ENCODE measurements at regions not wholly inside any gene's neighbourhood (a gene's known extent, or its start where the extent isn't known, plus 50 kb on each side); places are given as distances from the start of the nearest gene placed in this dataset.

GRCh38 chr5:19044311-19044710 is 943.7 kb downstream of the CDH18 start:
- no peaks in the 10 kb centered on the region for H3K27me3 ChIP-seq (ENCODE audit: insufficient read depth)
- Mint-ChIP-seq H3K4me3 (no peak overlapping the region), H3K27me3 (ENCODE audit: insufficient read depth, low read depth, poor library complexity) (no peaks in the 10 kb centered on the region), H3K4me1 (peaks cover 6% of the 10 kb centered on the region), H3K9me3 (no peaks in the 10 kb centered on the region; the same call in 2 of the 3 replicates), H3K27ac (no peak overlapping the region), H3K36me3 (ENCODE audit: low read depth) (0 out of 3 replicates have a peak, but pooled peaks cover 6% of the 10 kb centered on the region)
- peaks cover 4% of the 10 kb centered on the region; the same call in 1 of the 2 replicates for H3K4me1 ChIP-seq (ENCODE audit: insufficient read depth)
- H2AFZ ChIP-seq = peak overlapping the region; percentile 90
- no peak overlapping the region for H3K4me2 ChIP-seq
- H3K4me3 ChIP-seq = no peak overlapping the region
- DNase-seq (ENCODE audit: low spot score) (no peak), ATAC-seq (no peak; the same call in 2 of the 3 replicates)
- no peaks in the 10 kb centered on the region for H3F3A ChIP-seq (replicated peaks; ENCODE audit: low read depth)
- no peaks in the 10 kb centered on the region; the same call in 1 of the 2 replicates for H3K36me3 ChIP-seq (ENCODE audit: insufficient read depth)
- peaks cover 7% of the 10 kb centered on the region for H3K9me2 ChIP-seq (ENCODE audit: insufficient read depth)
- no peaks in the 10 kb centered on the region for H3K79me2 ChIP-seq (replicated peaks; ENCODE audit: insufficient read depth)
- no peak overlapping the region for H3K27ac ChIP-seq (ENCODE audit: low read depth)
- TF ChIP-seq, protein P1, sequence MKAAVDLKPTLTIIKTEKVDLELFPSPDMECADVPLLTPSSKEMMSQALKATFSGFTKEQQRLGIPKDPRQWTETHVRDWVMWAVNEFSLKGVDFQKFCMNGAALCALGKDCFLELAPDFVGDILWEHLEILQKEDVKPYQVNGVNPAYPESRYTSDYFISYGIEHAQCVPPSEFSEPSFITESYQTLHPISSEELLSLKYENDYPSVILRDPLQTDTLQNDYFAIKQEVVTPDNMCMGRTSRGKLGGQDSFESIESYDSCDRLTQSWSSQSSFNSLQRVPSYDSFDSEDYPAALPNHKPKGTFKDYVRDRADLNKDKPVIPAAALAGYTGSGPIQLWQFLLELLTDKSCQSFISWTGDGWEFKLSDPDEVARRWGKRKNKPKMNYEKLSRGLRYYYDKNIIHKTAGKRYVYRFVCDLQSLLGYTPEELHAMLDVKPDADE (IDR thresholded peaks at IDR 0.05) = no peak
- TF ChIP-seq STAT1 (IDR thresholded peaks at IDR 0.05; ENCODE audit: unreplicated experiment) (no peak), NANOG (IDR thresholded peaks at IDR 0.05; ENCODE audit: borderline replicate concordance) (no peak), POLR2AphosphoS5 (IDR thresholded peaks at IDR 0.05; ENCODE audit: low read depth) (no peak), ZNF114 (CRISPR knock-in tag; IDR thresholded peaks at IDR 0.05) (no peak), CREB1 (CRISPR knock-in tag; IDR thresholded peaks at IDR 0.05; ENCODE audit: low read depth) (no peak), ZNF462 (CRISPR knock-in tag; IDR thresholded peaks at IDR 0.05) (no peak), EZH2phosphoT487 (IDR thresholded peaks at IDR 0.05; ENCODE audit: unreplicated experiment) (no peak), JUNB (IDR thresholded peaks at IDR 0.05; ENCODE audit: unreplicated experiment) (no peak), EZH2 (IDR thresholded peaks at IDR 0.05; ENCODE audit: low read depth, unreplicated experiment) (no peak), CTCF (conservative IDR thresholded peaks at IDR 0.05; ENCODE audit: low read depth in 2 of 2) (no peak), ZNF331 (CRISPR knock-in tag; IDR thresholded peaks at IDR 0.05; ENCODE audit: low read depth) (no peak)
- TF ChIP-seq, protein P2, sequence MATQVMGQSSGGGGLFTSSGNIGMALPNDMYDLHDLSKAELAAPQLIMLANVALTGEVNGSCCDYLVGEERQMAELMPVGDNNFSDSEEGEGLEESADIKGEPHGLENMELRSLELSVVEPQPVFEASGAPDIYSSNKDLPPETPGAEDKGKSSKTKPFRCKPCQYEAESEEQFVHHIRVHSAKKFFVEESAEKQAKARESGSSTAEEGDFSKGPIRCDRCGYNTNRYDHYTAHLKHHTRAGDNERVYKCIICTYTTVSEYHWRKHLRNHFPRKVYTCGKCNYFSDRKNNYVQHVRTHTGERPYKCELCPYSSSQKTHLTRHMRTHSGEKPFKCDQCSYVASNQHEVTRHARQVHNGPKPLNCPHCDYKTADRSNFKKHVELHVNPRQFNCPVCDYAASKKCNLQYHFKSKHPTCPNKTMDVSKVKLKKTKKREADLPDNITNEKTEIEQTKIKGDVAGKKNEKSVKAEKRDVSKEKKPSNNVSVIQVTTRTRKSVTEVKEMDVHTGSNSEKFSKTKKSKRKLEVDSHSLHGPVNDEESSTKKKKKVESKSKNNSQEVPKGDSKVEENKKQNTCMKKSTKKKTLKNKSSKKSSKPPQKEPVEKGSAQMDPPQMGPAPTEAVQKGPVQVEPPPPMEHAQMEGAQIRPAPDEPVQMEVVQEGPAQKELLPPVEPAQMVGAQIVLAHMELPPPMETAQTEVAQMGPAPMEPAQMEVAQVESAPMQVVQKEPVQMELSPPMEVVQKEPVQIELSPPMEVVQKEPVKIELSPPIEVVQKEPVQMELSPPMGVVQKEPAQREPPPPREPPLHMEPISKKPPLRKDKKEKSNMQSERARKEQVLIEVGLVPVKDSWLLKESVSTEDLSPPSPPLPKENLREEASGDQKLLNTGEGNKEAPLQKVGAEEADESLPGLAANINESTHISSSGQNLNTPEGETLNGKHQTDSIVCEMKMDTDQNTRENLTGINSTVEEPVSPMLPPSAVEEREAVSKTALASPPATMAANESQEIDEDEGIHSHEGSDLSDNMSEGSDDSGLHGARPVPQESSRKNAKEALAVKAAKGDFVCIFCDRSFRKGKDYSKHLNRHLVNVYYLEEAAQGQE (IDR thresholded peaks at IDR 0.05; ENCODE audit: unreplicated experiment) = no peak
- H4K20me1 ChIP-seq (replicated peaks; ENCODE audit: insufficient read depth) = no peaks in the 10 kb centered on the region
